Adrenal gland (tissue), 5 donors: ENCODE measurements at regions not wholly inside any gene's neighbourhood (a gene's known extent, or its start where the extent isn't known, plus 50 kb on each side); places are given as distances from the start of the nearest gene placed in this dataset.

Experiments used
- CTCF ChIP-seq, 6 experiments: fragments of 450-650 bp in 4 of 6; fragments of 200-600 bp in 2 of 6; sonication (generic) in 1 of 6; IDR thresholded peaks; 1 replicate in 5 of 6; 2 replicates in 1 of 6; pipeline versions ENCODE4 v1.5.1 to v1.8.0; 2016 to 2021; ENCODE audit warnings: antibody characterized with exemption in 6 of 6, mild to moderate bottlenecking in 2 of 6, moderate library complexity in 1 of 6
- POLR2A ChIP-seq, 2 donors: fragments of 450-650 bp; IDR thresholded peaks; one replicate each; pipeline ENCODE4 v1.6.1; 2017; ENCODE audit warnings: antibody characterized with exemption in 2 of 2, mild to moderate bottlenecking in 2 of 2, moderate library complexity in 1 of 2
- donor health status: DM: no; HTN: no; CAD: no.

DNA sequence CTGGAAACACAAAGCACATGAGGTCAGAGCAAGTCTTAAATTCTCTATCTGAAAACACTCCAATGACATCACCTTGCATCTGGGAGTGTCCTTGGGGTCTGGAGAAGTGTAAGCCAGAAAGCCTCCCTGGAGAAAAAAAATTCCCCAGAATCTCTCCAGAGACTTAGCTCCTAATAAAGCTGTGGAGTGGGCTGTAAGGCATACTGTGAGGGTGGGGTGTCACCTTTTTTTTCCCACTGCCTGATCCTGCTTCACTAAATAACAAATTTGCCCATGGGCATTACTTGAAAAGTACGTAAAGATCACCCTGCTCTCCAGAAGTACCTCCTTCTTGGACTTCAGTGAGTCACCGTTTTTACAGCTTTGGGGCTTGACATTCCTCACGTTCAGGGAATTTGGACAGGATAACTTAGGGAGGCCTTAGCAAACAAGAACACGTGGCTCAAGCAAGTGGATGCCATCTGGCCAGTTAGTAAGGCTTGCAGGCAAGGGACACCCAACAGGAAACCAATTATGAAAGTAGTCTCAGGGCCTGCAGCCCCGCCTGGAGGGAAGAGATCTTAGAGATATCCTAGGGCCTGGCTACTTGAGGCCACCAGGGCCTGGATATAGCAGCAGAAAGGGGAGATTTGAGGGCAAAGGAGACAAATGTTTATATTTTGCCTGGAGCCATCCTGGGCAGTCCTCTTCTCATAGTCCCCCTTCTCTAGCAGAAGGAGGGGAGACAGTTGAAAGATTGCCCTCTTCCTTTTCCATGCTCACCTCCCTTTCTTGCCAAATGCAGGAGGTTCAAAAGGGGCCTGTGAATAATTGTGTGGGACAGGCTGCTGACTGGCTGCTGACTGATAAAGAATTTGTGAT is 60.1 kb upstream of the PLAC1 start:
- TF ChIP-seq CTCF (IDR thresholded peaks at IDR 0.05), result no peak
- no peak for TF ChIP-seq POLR2A (IDR thresholded peaks at IDR 0.05)
